HPDE6-E6E7 (cell line): ENCODE measurements at regions not wholly inside any gene's neighbourhood (a gene's known extent, or its start where the extent isn't known, plus 50 kb on each side); places are given as distances from the start of the nearest gene placed in this dataset.
"Not testable (repeated sequence)": the region's sequence is repeated elsewhere in the genome, so short reads cannot be mapped to it uniquely, and the experiment has no call there.

Experiments
- DNase-seq: peaks from one replicate; pipeline ENCODE4 v3.0.0; 2011; ENCODE audit warnings: missing footprints; ENCODE audit errors: extremely low spot score

DNA sequence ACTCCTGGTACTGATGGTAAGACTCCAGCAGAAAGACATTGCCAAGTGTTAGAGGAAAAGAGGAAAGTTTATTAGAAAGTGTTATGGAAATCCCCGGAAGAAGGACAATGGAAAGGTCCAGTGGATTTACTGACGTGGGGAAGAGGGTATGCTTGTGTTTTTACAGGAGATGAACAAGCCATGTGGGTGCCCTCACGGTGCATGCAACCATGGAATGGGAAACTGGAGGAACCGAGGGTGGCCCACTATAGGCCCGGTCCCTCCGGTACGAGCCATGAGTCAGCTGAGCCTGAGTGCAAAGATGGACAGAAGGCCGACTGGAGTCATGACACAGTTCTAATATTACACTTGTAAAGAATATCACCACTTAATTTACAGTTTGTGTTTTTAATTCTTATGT lies 123.3 kb upstream of the ZCCHC13 start:
- no peak for DNase-seq

DNA sequence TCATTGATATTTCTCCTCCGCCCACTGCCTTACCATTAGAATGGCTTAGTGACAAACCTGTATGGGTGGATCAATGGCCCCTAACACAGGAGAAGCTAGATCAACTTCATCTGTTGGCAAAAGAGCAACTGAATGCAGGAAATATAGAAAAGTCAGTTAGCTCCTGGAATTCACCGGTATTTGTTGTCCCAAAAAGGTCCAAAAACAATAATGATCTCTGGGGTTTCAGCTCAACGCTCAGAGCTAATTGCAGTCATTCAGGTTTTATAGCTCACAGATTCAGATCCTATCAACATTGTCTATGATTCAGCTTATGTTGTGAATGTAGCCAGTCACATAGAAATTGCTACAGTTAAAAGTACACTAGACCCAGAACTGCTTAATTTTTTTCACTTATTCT lies 124.0 kb upstream of the ZCCHC13 start:
- DNase-seq: no peak

DNA sequence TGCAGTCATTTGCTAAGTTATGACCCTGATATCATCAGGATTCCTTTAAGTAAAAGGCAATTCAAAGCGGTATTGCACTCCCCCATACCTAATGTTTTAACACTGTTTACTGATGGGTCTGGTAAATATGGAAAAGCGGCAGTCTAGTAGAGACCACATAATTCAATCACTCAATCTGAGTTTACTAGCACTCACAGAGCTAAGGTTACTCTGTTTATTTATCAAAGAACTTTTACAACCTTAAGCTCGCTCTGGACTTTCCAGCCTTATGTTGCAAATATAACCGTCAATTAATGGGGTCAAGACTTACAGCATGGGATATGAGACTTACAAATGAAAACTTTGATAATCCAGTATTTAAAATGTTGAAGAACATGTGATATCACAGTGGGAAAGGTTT lies 124.5 kb upstream of the ZCCHC13 start:
- no peak for DNase-seq

DNA sequence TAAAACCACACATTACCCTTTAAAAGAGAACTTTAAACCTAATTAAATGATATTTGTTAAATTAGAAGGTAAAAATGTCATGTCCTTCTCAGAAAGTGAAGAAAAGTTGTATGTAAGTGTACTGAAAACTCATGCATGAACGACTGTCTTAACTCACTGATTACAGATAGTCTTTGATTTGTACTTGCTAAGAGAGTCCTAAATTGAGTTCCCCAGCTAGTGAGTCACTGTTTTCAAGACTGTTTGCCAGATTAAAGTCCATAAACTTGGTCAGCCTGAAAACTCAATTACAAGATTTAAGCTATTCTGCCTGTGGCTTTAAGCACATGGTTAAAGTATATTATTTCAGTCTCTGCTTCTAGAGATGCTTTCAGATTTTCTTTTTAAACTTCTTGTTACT lies 124.9 kb upstream of the ZCCHC13 start:
- DNase-seq: no peak

DNA sequence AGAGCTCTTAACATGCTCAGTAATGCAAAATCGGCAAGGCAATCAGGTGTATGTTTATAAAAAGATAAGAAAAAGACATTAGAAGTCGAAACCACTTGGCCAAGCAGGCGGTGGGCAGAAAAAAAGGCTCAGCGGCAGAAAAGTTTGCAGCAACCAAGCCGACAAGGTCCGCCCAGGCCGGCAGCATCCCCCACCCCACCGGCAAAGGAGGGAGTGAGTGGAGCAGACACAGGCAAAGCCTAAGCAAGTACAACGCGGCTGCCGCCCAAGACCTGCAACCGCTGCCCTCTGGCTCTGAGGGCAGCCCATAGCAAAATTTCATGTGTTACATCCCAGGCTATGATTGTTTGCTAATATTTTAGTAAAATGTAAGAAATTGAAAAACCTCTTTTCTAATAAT lies 125.4 kb upstream of the ZCCHC13 start:
- DNase-seq: no peak

DNA sequence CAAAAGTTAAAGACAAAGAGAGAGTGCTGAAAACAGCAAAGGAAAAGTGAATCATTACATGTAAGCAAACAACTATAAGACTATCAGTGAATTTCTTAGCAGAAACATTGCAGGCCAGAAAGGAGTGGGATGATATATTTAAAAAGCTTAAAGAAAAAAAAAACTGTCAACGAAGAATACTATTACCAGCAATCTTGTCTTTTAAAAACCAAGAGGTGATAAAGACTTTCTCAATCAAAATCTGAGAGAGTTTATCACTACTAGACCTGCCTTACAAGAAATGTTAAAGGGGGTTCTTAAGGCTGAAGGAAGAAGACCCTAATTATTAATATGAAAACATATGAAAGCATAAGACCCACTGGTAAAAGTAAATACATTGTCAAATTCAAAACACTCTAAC lies 132.5 kb upstream of the ZCCHC13 start:
- no peak for DNase-seq

DNA sequence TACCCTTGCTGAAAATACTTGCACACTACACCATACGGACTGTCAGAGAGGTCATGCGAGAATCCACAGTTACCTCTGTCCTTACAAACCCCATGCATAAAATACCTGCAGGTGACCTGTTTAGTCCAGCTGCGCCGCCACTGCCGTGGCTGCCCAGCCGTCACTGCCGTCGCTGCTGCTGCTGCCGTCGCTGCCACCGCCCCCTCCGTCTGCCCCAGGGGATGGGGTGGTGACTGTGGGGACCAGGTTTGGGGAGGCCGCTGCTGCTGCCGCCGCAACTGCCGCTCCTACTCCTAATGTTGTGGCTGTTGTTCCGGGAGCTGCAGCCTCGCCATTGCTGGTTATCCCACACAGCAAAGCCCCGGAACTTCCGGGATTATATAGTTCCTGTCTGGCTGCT lies 141.8 kb upstream of the ZCCHC13 start:
- no peak for DNase-seq

DNA sequence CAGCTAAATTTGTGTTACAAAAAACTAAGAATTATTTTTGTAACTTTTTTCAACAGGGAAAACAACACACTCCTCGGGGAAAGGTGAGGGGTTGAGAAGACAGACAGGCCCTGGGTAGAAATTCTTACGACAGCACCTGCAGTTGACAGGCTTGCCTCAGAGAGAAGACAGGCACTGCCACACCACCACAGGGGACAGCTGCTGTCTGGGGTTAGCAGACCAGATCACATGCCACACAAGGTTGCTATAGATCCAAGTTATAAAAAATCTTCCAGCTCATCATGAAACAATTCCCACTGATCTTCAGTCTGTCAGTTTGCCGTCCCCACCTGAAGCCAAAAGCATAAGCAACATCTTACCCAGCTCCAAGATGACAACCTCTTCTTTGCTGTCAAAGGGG lies 143.2 kb upstream of the ZCCHC13 start:
- DNase-seq: no peak

DNA sequence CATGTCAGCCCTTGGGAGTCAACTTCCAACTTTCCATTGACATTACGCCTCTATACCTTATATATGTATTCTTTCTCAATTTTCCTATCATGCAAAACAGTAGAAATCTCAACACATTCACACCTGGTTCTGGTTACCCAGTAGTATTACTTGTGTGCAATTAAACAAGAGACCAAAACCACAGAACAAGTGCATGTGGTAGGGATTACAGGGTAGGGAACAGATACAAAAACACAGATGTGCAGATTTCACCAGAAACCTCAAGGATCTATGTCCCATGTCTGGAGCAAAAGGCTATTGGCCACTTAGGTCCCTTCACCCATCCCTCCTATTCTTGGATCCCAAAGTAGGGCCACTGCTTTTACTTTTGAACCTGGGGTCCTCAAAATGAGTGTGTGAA lies 143.6 kb upstream of the ZCCHC13 start:
- DNase-seq: no peak

DNA sequence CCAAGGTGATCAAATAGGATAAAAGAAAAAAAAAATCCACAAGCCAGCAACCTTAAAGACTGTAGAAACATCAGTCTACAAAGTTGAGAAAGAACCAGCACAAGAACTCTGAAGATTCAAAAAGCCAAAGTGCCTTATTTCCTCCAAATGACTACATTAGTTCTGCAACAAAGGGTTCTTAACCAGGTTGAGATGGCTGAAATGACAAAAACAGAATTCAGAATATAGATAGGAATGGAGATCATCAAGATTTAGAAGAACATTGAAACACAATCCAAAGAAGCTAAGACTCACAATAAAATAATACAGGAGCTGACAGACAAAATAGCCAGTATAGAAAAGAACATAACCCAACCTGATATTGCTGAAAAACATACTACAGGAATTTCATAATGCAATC lies 156.5 kb upstream of the ZCCHC13 start:
- no peak for DNase-seq

DNA sequence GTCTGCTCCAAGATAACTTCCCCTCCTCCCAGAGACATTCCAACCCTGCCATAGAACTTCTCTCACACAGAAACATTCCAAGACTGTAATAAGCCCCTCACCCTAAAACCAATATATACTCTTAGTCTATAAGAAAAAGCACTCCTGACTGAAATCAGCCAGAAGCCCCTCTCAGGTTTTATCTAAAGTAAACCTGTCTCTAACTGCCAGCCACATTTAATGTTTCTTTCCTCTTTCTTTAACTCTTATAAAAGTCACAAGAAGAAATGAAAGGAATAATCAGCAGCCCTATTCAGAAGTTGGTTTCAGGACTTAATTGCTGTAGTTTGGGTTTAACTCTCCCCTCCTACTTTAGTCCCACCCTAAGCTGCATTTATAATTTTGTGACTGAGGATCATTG lies 165.0 kb upstream of the ZCCHC13 start:
- DNase-seq: no peak

DNA sequence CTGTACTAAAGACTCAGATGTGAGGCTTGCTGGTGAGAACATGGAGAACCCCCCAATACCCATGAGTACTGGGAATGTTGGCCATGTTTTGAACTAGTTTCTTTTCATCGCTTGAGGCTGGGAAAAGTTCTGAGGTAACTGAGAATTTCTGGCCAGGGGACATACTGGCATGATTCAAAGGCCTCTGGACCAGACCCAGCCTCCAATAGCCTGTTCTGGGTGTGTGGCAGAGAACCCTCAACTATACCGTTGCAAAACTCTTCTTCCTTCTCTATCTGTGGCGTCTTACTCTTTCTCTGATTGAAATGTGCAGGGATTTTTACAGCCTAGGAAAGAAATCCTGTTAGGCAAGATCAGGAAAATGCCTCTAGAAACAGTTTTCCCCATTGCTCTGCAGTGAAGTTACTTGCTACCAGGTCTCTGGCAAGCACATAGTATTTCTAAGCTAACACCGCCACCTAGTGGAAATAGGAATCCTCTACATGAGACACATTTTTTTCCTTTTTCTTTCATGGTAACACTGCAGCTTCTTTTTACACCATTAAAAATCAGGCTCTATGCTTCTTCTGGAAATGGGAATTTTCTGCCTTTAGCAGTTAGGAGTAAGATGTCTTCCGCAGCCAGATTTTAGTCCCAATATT lies 170.7 kb upstream of the ZCCHC13 start:
- peak; percentile 50 for DNase-seq

DNA sequence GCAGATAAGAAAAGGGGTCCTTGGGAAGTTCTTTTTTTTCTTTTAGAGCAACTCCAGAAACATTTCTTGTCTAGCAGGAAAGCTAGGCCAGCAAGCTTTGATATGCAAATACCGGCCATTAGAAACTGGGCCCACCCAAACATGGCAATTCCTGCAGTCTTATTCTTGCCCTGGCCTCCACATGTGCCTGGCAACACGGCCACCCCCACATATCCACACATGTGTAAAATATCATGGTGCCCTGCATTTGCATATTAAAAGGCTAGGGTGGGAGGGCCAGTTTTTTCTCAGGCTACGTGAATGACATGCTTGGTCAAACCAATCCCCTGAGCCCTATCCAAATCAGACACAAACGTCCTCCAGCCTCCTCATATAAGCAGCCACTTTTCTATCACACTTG lies 171.7 kb upstream of the ZCCHC13 start:
- no peak for DNase-seq

DNA sequence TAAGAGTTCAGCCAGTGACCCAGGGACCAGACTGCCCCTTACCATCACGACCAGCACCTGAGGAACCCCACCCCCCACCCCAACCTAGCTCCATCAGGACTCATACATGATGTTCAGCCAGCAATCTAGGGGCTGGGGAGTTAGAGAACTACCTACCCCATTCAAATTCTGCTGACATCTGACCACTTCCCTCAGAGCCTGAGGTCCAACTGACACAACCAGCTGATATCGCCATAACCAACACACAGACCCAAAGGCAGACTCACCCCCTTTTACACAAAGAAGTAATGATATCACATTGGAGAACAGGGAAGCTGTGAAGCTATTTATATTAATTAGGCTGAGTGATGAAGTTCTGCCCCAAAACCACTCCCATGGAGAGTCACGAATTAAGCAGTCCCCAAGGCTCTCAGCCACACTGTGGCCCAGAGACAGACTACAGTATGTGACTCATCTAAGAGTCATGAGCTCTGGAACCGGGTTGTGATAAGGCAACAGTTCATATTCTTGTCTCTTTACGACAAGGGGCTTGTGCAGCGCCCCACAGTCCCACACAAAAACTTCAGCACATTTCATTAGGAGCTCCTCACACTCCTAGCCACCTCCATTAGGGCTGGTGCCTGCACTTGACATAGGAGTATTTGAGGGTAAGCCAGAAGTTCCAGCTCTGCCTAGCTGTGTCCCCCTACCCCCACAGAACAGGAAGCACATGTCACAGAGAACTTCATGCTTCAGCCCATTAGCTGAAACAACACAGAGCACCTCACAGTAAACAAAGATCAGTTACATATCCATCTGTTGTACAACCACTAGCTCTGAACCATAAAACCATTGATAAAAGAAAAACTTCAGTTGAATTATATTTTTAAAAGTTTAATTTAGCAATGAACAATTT lies 184.7 kb upstream of the ZCCHC13 start:
- peak; percentile 26 for DNase-seq

DNA sequence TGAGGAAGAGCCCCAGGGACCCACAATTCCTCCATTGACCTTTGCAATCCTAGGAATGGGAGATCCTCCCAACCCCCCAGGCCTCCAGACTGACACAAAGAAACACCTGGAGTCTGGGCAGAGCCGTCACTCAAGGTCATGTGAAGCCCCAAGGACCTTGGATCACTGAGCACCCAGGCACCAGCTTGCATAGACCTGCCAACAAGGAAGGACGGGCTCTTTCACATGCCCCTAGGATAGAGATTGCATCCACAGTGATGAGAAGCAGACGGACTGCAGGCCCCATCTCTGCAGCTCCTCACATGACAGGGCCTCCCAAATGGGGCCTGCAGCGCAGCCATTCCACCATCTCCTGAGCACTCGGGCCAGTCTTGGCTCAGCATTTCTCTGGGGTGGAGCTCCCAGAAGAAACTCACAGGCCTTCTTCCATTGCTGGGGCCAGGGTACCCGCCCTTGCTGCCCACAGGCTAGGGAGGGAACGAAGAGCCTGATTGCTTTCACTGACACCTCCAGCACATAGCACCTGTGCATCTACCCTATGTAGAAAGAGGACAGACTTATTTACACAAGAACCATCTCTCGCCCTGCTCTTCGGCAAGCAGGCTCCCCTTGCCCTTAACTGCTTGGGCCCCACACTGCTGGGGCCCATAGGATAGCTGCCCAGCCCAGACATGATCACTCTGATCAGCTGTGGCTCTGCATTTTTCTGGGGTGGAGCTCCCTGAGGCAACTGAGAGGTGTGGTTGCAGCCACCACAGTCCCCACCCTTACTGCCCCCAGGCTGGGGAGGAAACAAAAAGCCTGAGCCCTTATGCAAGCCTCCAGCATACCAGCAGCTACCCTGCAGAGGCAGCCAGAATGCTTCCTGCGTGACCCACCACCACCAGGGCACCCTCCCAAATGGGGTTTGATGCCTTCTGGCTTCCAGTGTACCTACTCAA lies 185.7 kb upstream of the ZCCHC13 start:
- DNase-seq: no peak

DNA sequence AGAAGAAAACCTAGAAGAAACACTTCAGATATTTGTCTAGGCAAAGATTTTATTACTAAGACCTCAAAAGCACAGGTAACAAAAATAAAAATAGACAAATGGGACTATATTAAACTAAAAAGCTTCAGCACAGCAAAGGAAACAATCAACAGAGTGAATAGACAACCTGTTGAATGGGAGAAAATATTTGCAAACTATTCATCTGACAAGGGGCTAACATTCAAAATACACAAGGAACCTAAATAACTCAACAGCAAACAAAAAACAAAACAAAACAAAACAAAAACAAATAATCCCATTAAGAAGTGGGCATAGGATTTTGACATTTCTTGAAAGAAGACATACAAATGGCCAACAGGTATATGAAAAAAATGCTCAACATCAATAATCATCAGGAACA lies 192.7 kb upstream of the ZCCHC13 start:
- no peak for DNase-seq

DNA sequence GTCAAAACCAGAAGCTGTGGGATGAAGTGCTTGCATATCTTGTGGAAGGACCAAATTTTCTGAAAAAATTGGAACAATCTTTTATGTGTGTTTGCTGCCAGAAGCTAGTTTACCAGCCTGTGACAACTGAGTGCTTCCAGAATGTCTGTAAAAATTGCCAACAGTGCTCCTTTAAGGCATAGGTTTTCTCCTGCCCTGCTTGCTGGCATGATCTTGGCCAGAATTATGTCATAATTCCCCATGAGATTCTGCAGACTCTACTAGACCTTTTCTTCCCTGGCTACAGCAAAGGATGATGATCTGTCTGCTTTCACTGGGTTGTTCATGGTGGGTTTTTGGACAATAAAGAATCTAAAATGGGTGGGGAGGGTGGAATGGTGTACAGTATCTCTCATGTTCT lies 196.3 kb upstream of the ZCCHC13 start:
- DNase-seq: no peak

DNA sequence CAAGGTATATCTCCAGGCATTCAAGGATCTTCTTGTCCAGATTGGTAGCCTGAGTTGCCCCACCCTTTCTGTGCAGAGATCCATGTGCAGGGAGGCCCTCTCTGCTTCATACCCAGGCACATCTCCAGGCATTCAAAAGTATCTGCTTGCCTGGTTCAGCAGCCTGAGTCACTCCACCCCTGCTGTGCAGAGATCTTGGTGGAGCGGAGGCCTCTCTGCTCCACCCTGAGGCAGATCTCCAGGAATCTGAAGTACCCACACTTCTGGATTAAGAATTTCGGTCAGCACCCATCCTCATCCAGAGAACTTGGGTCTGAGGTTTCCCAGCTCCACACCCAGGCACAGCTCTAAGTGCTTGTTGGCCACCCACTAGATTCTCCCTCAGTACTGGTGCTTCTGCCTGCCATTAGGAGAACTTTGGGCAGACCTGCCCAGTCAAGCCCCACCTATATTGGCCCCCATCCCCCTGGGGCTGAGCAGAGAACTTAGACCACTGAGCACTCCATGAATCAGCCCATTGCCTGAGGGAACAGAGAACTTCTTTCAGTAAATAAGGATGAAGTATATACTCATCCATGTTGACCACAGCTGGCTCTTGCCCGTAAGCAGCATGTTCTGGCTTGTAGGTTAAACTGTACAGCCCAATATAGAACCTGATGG lies 199.5 kb upstream of the ZCCHC13 start:
- no peak for DNase-seq

DNA sequence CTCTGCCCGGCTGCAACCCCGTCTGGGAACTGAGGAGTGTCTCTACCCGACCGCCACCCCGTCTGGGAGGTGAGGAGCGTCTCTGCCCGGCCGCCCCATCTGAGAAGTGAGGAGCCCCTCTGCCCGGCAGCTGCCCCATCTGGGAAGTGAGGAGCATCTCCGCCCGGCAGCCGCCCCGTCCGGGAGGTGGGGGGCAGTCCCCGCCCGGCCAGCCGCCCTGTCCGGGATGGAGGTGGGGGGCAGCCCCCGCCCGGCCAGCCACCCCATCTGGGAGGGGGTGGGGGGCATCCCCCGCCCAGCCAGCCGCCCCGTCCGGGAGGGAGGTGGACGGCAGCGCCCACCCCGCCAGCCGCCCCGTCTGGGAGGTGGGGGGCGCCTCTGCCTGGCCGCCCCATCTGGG lies 205.6 kb upstream of the ZCCHC13 start:
- DNase-seq: not testable (repeated sequence)

DNA sequence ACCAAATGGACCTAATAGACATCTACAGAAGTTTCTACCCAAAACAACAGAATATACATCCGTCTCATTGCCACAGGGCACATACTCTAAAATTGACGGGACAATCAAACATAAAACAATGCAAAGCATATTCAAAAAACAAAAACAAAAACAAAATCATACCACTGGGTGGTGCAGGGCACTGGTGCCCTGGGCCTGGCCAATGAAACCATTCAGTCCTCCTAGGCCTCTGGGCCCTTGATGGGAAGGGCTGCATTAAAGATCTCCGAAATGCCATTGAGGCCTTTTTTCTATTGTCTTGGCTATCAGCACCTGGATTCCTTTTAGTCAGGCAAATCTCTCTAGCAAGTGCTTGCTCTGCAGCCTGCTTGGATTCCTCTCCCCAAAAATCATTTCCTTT lies 213.9 kb upstream of the ZCCHC13 start:
- DNase-seq: no peak

DNA sequence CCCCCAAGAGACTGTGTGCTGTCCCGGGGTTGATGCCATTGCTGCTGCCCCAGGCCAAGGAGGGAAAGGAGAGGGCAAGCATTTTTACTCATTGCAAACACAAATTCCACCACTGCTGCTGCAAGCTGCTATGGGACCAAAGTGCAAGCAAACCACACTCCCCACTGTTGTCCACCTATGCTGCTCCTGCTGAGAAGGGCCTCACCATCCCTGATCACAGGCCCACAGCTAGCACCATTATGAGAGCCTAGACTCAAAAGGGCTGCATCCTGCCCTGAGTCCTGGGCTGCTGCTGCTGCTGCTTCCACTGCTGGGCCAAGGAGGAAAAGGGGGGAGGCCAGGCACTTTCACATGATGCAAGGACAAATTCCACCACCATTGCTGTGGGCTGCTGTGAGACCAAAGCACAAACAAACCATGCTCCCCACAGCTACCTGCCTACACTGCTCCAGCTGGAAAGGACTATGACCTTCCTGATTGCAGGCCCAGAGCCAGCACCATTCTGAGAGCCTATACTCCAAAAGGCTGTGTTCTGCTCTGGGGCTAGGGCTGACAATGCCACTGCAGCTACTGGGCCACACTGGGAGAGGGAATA lies 218.2 kb upstream of the ZCCHC13 start:
- no peak for DNase-seq
